ENCODE measurements at regions not wholly inside any gene's neighbourhood (a gene's known extent, or its start where the extent isn't known, plus 50 kb on each side); places are given as distances from the start of the nearest gene placed in this dataset.
A peak's percentile ranks its signal among the peaks of the same experiment; 100 is the strongest.

GRCh38 chr17:73710095-73710592, 65.9 kb upstream of the SDK2 start:
- peak; percentile 76 for DNase-seq (ENCODE audit: extremely low spot score)
- CTCF ChIA-PET = interaction anchor here (0.7 to 6.5 kb wide), 15 partner anchors 8 to 280 kb away, joined by 3 to 46 read pairs (median 4); no protein-coding TSS in a partner anchor
- peak; percentile 69 for TF ChIP-seq CTCF (IDR thresholded peaks at IDR 0.05; ENCODE audit: control extremely low read depth, extremely low read depth, low read depth, missing control alignments)
- POLR2A ChIA-PET = no interaction called here

- POLR2A ChIA-PET = no interaction called here
- CTCF ChIA-PET = interaction anchor here (0.7 to 6.5 kb wide), 7 partner anchors 10 to 281 kb away, joined by 3 to 46 read pairs (median 6); no protein-coding TSS in a partner anchor
- no peak for DNase-seq (ENCODE audit: extremely low spot score)
- no peak for TF ChIP-seq CTCF (IDR thresholded peaks at IDR 0.05; ENCODE audit: control extremely low read depth, extremely low read depth, low read depth, missing control alignments)
Observed at GRCh38 chr17:73711184-73711583, 66.9 kb upstream of the SDK2 start.

DNA sequence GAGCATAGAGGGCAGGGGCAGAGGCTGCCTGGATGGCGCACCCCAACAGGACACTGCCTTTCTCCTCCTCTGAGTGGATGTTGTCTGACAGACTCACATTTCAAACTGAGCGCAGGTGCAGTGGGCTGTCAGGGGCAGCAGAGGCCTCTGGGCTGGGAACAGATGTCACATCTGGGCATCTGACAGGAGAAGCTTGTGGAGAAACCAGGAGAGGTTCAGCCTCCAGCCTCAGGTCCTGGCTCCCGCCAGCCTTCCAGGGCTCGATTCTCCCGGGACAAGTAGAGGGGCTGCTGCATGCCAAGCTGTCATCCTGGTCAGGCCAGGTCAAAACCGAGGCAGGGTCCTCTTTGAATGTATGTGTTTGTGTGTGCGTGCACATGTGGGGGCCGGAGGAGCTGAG, 67.7 kb upstream of the SDK2 start:
- ChIA-PET POLR2A (no interaction called here), CTCF (interaction anchor here (2.5 to 6.5 kb wide), 3 partner anchors 12 to 282 kb away, joined by 17 to 46 read pairs (median 24); no protein-coding TSS in a partner anchor)
- TF ChIP-seq CTCF (IDR thresholded peaks at IDR 0.05; ENCODE audit: control extremely low read depth, extremely low read depth, low read depth, missing control alignments) = no peak
- DNase-seq (ENCODE audit: extremely low spot score) = no peak

- CTCF ChIA-PET = interaction anchor here (6.5 kb wide), 1 partner anchor 283 kb away, joined by 46 read pairs; no protein-coding TSS in a partner anchor
- TF ChIP-seq CTCF (IDR thresholded peaks at IDR 0.05; ENCODE audit: control extremely low read depth, extremely low read depth, low read depth, missing control alignments) = no peak
- no peak for DNase-seq (ENCODE audit: extremely low spot score)
- POLR2A ChIA-PET = no interaction called here
Observed at GRCh38 chr17:73713136-73713535, 68.9 kb upstream of the SDK2 start.

DNA sequence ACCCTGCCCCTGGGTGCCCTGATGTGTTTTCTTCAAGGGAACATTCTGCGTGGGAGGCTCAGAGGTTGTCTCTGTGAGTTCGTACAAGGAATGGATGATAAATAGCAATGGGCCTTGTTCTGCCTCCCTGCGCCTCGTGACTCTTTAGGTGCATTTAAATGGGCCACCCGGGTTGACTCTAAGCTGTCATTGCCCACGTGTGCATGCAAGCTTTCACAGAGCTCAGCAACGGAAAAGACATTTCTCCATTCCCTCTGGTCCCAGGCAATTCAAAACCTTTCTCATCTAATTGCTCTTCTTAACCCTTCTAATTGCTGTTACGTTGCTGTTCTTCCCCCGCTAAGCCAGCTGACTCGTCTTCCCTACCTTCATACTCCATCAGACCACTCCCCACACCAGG, 71.5 kb upstream of the SDK2 start:
- CTCF ChIA-PET = no interaction called here
- no peak for TF ChIP-seq CTCF (IDR thresholded peaks at IDR 0.05; ENCODE audit: control extremely low read depth, extremely low read depth, low read depth, missing control alignments)
- POLR2A ChIA-PET = no interaction called here
- no peak for DNase-seq (ENCODE audit: extremely low spot score)

DNA sequence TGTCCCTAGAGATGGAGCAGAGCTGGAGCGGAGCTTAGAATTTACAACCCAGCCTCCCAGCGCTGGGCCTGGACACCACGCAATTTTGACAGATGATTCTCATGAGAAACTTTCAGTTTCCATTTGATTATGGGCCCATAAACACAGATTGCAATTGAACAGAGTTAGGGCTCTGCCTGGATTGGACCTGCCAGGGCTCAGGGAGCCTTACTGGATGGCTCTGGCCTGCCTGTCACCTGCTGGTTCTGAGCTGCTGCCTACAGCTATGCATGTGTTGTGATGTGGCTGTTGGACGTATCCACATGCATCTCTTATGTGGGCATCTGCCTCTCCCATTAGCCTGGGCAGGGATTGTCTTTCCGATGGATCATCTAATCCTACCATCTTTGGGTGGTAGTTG, 73.4 kb upstream of the SDK2 start:
- DNase-seq (ENCODE audit: extremely low spot score) = no peak
- POLR2A ChIA-PET = no interaction called here
- CTCF ChIA-PET = interaction anchor here (0.9 to 1.2 kb wide), 2 partner anchors 8 to 16 kb away, joined by 3 to 4 read pairs; no protein-coding TSS in a partner anchor
- TF ChIP-seq CTCF (IDR thresholded peaks at IDR 0.05; ENCODE audit: control extremely low read depth, extremely low read depth, low read depth, missing control alignments) = no peak

Data from GM10248 (cell line).